Esophagus muscularis mucosa (tissue), 4 donors: ENCODE measurements at regions not wholly inside any gene's neighbourhood (a gene's known extent, or its start where the extent isn't known, plus 50 kb on each side); places are given as distances from the start of the nearest gene placed in this dataset.

Source experiments
- DNase-seq: peaks from one replicate; pipeline ENCODE4 v3.0.0-alpha.2; 2017; ENCODE audit errors: extremely low spot score
- H3K27ac ChIP-seq, 4 donors: fragments of 200-600 bp; sonication (generic); replicated peaks in 1 of 4; 1 replicate in 3 of 4; 2 replicates in 1 of 4; pipeline ENCODE4 v1.5.1; 2016 to 2019; ENCODE audit warnings: mild to moderate bottlenecking in 1 of 4
- H3K27me3 ChIP-seq, 4 donors: fragments of 200-600 bp; sonication (generic); one replicate each; pipeline versions ENCODE4 v1.5.1 to v1.6.0; 2016 to 2019
- H3K36me3 ChIP-seq, 4 donors: fragments of 200-600 bp; sonication (generic); one replicate each; pipeline ENCODE4 v1.5.1; 2016 to 2019
- H3K4me1 ChIP-seq, 4 donors: fragments of 200-600 bp; sonication (generic); one replicate each; pipeline ENCODE4 v1.5.1; 2016 to 2019
- H3K4me3 ChIP-seq, 4 donors: fragments of 200-600 bp; sonication (generic); 1 replicate in 2 of 4; 2 replicates in 2 of 4; pipeline ENCODE4 v1.5.1; 2016 to 2019; ENCODE audit warnings: mild to moderate bottlenecking in 4 of 4, moderate library complexity in 1 of 4
- H3K9me3 ChIP-seq, 4 donors: fragments of 200-600 bp; sonication (generic); 1 replicate in 3 of 4; 2 replicates in 1 of 4; pipeline ENCODE4 v1.5.1; 2016 to 2019
- EP300 ChIP-seq: sonication (generic); formaldehyde crosslinking; IDR thresholded peaks from one replicate; pipeline ENCODE4 v1.6.1; 2017; ENCODE audit warnings: antibody characterized with exemption
- POLR2A ChIP-seq: fragments of 450-650 bp; IDR thresholded peaks from one replicate; pipeline ENCODE4 v1.6.1; 2017; ENCODE audit warnings: antibody characterized with exemption, moderate library complexity, mild to moderate bottlenecking, low read depth
- POLR2AphosphoS5 ChIP-seq, 2 donors: sonication (generic); formaldehyde crosslinking; IDR thresholded peaks; one replicate each; pipeline ENCODE4 v1.6.1; 2017; ENCODE audit warnings: antibody characterized with exemption in 2 of 2
- WGBS: methylation state at CpG from one replicate; pipeline ENCODE4 v1.1.5; 2018; 5-methylcytosine and 5-hydroxymethylcytosine counted together
- intact Hi-C: fragments of 100-400 bp; cut with DNase I; formaldehyde crosslinking; loops from one replicate; pipeline ENCODE4 v1.15.1; 2023
- TF ChIP-seq, protein P1 (sequence below), 3 experiments: fragments of 200-600 bp in 2 of 3; fragments of 450-650 bp in 1 of 3; sonication (generic) in 2 of 3; IDR thresholded peaks; one replicate each; pipeline ENCODE4 v1.5.1; 2017 to 2019; ENCODE audit warnings: antibody characterized with exemption in 3 of 3, mild to moderate bottlenecking in 2 of 3, moderate library complexity in 1 of 3

DNA sequence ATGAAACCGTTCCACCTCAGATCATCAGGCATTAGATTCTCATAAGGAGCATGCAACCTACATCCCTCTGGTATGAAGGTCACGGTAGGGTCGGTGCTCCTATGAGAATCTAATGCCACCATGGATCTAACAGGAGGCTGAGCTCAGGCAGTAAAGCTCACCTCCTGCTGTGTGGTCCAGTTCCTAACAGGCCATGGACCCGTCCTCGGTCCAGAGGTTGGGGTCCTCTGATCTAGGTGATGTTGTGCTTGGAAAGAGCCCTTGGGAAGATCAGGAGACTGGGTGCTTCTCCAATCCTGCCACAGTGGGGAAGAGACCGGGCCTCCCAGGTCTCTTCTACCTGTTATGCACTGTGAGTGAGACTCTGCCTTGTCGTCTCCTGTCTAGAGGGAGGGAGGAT is 104.6 kb downstream of the ACKR3 start:
- TF ChIP-seq, protein P1, sequence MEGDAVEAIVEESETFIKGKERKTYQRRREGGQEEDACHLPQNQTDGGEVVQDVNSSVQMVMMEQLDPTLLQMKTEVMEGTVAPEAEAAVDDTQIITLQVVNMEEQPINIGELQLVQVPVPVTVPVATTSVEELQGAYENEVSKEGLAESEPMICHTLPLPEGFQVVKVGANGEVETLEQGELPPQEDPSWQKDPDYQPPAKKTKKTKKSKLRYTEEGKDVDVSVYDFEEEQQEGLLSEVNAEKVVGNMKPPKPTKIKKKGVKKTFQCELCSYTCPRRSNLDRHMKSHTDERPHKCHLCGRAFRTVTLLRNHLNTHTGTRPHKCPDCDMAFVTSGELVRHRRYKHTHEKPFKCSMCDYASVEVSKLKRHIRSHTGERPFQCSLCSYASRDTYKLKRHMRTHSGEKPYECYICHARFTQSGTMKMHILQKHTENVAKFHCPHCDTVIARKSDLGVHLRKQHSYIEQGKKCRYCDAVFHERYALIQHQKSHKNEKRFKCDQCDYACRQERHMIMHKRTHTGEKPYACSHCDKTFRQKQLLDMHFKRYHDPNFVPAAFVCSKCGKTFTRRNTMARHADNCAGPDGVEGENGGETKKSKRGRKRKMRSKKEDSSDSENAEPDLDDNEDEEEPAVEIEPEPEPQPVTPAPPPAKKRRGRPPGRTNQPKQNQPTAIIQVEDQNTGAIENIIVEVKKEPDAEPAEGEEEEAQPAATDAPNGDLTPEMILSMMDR (IDR thresholded peaks at IDR 0.05): no peak
- TF ChIP-seq EP300 (no peak), POLR2A (no peak), POLR2AphosphoS5 (IDR thresholded peaks at IDR 0.05) (no peak)
- WGBS: 98% methylated on average over 6 of the region's 7 CpGs
- Histone ChIP-seq H3K36me3 (no peaks in the 10 kb centered on the region), H3K4me1 (peaks cover 10 to 20% (median 18%) of the 10 kb centered on the region in 4 donors), H3K4me3 (no peak overlapping the region), H3K27me3 (no peaks in the 10 kb centered on the region), H3K27ac (no peak overlapping the region), H3K9me3 (no peaks in the 10 kb centered on the region)
- peak; percentile 81 for DNase-seq
- intact Hi-C loops: no loop called here

DNA sequence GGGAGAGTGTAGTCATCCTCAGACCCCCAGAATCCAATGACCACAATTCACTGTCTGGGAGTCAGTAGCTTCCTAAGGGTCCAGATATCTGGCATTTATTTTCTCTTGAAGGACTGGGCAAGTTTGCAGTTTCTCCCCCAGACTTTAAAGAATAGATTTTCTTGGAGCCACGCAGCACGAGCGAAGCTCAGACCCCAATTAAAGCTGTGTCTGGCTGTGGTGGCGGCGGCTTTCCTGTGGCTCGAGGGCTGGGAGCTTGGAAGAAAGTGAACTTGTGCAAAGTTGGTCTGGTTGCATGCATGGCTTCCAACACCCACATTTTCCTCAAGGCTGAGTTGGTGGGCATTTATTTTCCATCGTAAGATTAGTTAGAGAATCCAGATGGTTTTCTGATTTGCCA is 105.0 kb downstream of the ACKR3 start:
- Histone ChIP-seq H3K4me1 (peaks cover 10 to 20% (median 18%) of the 10 kb centered on the region in 4 donors), H3K27me3 (no peaks in the 10 kb centered on the region), H3K27ac (no peak overlapping the region), H3K4me3 (no peak overlapping the region), H3K36me3 (no peaks in the 10 kb centered on the region), H3K9me3 (no peaks in the 10 kb centered on the region)
- DNase-seq: peak; percentile 57
- intact Hi-C loops: no loop called here
- 85% methylated on average over 7 of the region's 7 CpGs for WGBS
- TF ChIP-seq POLR2A (no peak), EP300 (no peak), POLR2AphosphoS5 (IDR thresholded peaks at IDR 0.05) (no peak)
- TF ChIP-seq, protein P1 (IDR thresholded peaks at IDR 0.05): no peak

DNA sequence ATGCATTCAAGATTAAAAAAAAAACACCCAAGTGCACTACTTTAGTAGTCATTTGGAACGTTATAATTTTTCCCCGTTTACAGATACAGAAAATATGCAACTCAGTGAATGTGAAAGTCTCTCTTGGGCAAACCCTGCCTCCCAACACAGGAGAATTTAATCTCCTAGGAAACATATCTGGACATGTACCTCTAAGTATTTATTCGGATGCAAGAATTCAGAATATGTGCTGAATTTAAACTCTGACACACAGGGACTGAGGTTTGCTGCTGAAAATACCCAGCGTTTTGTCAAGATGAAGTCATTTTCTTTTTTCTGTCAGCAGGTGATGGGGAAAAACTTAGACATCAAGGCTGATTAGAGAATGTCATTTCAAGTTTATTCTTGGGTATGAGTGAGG is 105.4 kb downstream of the ACKR3 start:
- intact Hi-C loops: no loop called here
- peaks cover 10 to 20% (median 18%) of the 10 kb centered on the region in 4 donors for H3K4me1 ChIP-seq
- no peaks in the 10 kb centered on the region for H3K9me3 ChIP-seq
- WGBS: 37% methylated on average over 4 of the region's 4 CpGs
- no peak for DNase-seq
- TF ChIP-seq POLR2A: no peak
- TF ChIP-seq POLR2AphosphoS5 (IDR thresholded peaks at IDR 0.05): no peak
- TF ChIP-seq, protein P1 (IDR thresholded peaks at IDR 0.05): no peak
- no peak for TF ChIP-seq EP300
- H3K27ac ChIP-seq: no peak overlapping the region
- no peak overlapping the region for H3K4me3 ChIP-seq
- H3K27me3 ChIP-seq: no peaks in the 10 kb centered on the region
- H3K36me3 ChIP-seq: no peaks in the 10 kb centered on the region

DNA sequence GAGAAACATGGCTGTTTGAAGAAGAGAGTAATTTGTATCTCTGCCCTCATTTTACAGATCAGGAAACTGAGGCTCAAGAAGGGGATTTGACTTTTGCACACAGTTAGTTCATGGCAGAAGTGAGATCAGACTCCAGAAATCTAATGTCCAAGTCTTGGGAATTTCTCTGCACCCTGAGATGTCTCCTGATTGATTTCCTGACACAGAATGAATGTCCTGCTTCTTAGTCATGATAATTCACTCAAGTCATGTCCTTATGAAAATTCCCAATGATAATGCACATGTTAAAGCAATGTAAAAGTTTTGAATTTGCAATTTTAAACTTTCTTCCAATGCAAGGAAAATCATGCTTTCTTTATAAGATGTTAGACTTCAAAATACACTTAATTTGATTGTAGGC is 105.9 kb downstream of the ACKR3 start:
- Histone ChIP-seq H3K27ac (no peak overlapping the region), H3K36me3 (no peaks in the 10 kb centered on the region), H3K27me3 (no peaks in the 10 kb centered on the region), H3K9me3 (no peaks in the 10 kb centered on the region), H3K4me1 (peaks cover 10 to 20% (median 18%) of the 10 kb centered on the region in 4 donors), H3K4me3 (no peak overlapping the region)
- no peak for DNase-seq
- intact Hi-C loops: no loop called here
- TF ChIP-seq POLR2AphosphoS5 (IDR thresholded peaks at IDR 0.05) (no peak), POLR2A (no peak), EP300 (no peak)
- TF ChIP-seq, protein P1 (IDR thresholded peaks at IDR 0.05): no peak

DNA sequence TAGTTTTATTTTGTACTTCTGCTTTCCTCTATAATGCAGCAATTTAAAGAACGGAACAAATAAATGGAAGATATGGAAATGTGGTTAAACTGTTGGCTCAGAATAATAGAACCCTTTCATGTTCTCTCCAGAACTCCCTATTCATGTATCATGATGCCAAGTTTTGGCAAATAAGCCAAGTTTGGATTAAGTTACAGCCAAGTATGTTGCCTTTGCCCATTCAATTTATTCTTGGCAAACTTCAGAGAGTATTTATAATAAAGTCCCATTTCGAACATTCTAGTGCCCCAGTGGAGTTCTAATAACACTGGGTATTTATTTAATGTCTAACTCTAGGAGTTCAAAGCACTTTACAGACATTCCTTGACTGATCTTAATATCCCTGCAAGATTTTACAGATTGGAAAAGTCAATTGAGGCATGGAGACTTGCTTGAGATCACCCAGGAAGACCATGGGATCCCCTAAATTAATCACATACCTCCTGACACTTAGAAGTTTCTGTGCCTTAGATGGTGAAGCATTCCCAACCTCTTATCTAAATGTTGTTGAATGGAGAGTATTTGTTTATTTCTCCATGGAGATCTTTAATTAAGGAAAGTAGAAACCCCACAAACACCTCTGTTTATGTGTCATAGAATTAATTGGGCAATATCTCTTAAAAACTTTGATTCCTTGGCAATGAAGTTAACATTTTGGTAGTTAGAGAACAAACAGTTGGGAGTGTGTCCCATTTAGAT is 106.7 kb downstream of the ACKR3 start:
- Histone ChIP-seq H3K36me3 (no peaks in the 10 kb centered on the region), H3K4me3 (no peak overlapping the region), H3K4me1 (peaks cover 10 to 20% (median 18%) of the 10 kb centered on the region in 4 donors), H3K9me3 (no peaks in the 10 kb centered on the region), H3K27me3 (no peaks in the 10 kb centered on the region), H3K27ac (no peak overlapping the region)
- DNase-seq: no peak
- WGBS: 33% methylated on average over 2 of the region's 2 CpGs
- intact Hi-C loops: no loop called here
- TF ChIP-seq EP300: no peak
- TF ChIP-seq, protein P1 (IDR thresholded peaks at IDR 0.05): no peak
- TF ChIP-seq POLR2A: no peak
- no peak for TF ChIP-seq POLR2AphosphoS5 (IDR thresholded peaks at IDR 0.05)
